GM12865 (cell line): ENCODE measurements at regions not wholly inside any gene's neighbourhood (a gene's known extent, or its start where the extent isn't known, plus 50 kb on each side); places are given as distances from the start of the nearest gene placed in this dataset.

ENCODE experiments used
- DNase-seq: peaks from one replicate; pipeline ENCODE4 v3.0.0; 2010; ENCODE audit warnings: low read depth
- H3K4me3 ChIP-seq: 2 replicates; pipeline ENCODE4 v1.5.1; 2011; ENCODE audit warnings: mild to moderate bottlenecking, low read depth, low read length, control low read depth
- TF ChIP-seq, protein P1 (sequence below): IDR thresholded peaks from 2 replicates; pipeline ENCODE4 v1.5.1; 2011; ENCODE audit warnings: low read length, control low read depth, low read depth, inconsistent platforms; ENCODE audit not compliant: insufficient read depth; ENCODE audit errors: missing control alignments

DNA sequence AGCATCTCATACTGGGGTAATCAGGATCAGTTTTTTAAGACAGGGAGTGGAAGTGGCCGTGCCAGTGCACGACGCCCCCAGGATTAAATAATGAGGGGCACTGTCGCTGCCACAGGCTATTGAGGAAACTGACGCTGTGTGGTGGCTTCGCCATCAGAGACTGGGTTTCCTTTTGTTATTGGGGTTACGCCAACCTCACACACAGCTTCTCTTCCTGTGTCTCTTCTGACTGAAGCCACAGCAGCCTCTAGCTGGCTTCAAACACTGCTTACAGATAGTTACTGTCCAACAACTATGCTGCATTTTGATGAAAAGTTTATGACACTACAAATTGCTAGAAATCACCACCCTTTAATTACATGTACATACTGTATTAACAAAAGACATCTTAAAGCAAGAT is 521.9 kb upstream of the SALL3 start:
- no peak for DNase-seq
- TF ChIP-seq, protein P1, sequence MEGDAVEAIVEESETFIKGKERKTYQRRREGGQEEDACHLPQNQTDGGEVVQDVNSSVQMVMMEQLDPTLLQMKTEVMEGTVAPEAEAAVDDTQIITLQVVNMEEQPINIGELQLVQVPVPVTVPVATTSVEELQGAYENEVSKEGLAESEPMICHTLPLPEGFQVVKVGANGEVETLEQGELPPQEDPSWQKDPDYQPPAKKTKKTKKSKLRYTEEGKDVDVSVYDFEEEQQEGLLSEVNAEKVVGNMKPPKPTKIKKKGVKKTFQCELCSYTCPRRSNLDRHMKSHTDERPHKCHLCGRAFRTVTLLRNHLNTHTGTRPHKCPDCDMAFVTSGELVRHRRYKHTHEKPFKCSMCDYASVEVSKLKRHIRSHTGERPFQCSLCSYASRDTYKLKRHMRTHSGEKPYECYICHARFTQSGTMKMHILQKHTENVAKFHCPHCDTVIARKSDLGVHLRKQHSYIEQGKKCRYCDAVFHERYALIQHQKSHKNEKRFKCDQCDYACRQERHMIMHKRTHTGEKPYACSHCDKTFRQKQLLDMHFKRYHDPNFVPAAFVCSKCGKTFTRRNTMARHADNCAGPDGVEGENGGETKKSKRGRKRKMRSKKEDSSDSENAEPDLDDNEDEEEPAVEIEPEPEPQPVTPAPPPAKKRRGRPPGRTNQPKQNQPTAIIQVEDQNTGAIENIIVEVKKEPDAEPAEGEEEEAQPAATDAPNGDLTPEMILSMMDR = no peak
- no peak overlapping the region for H3K4me3 ChIP-seq

DNA sequence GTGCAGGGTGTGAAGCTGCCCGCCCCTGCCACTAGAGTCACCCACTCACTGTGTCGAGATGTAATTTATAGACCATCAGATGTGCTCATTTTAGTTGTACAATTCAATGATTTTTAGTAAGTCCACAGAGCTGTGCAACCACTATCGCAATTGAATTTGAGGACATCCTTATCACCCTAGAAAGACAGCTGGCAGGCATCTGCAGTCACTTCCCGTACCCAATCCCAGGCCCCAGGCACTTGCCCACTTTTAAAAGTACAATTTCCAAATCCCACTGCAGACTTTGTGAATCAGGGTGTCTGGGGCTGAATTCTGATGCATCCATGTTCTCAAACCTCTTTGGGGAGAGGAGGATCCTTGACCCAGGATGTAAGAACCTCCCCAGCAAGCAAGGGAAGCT is 521.3 kb upstream of the SALL3 start:
- H3K4me3 ChIP-seq = no peak overlapping the region
- TF ChIP-seq, protein P1 = no peak
- DNase-seq = no peak

DNA sequence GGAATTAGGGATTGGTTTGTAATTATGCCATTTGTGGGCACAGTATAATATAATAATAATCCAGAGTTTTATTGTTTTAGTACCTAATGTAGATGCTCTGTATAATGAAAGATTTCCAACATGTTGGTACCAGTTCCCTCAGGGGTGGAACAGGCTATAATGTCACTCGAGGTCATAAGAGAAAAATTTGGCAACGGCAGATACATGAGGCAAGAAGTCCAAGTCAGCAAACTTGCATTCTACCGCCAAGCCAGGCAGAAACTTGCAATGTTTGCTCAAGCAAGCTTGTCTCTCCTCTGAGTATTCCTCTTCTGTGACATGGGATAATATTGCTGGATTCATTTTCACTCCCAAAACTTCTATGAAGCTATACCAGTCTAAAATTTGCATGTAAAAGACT is 520.0 kb upstream of the SALL3 start:
- DNase-seq = no peak
- H3K4me3 ChIP-seq = no peak overlapping the region
- TF ChIP-seq, protein P1 = no peak

DNA sequence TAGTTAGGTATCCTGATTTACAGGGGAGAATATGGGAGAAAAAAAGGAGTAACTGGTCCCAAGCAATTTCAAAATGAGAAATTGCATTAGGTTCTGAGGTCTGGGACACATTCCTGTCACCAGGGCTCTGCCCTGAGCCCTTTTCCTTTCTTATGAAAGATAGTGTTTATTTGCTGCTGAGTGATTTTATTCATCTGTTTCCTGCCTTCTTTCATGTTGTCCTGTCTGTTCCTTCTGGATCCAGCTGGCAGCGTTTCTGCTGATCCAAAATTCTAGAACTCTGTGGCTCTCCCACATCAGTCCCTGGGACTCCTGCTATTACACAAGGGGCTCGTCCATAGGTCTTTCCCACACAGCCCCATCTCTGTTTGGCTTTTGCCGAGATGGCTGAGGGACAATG is 519.1 kb upstream of the SALL3 start:
- H3K4me3 ChIP-seq = no peak overlapping the region
- TF ChIP-seq, protein P1 = no peak
- DNase-seq = no peak

DNA sequence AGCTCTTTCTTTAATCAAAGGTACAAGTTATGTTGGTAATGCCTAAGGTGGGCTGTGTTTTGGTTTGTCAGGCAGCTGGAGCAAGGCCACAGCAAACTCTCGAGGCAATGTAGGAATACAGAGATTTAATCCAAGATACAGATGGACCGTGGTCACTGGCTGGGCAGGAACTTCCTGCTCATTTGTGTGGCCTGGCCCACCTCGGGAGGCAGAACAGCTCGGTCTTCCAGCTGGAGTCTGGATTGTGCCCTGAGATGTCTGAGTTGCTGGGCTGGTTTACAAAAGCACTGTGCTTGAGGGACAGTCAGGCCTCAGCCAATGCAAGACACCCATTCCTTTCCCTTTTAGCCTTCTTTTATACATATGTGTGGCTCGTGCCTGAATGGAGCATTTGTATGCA is 506.1 kb upstream of the SALL3 start:
- DNase-seq = no peak
- TF ChIP-seq, protein P1 = no peak
- H3K4me3 ChIP-seq = no peak overlapping the region

DNA sequence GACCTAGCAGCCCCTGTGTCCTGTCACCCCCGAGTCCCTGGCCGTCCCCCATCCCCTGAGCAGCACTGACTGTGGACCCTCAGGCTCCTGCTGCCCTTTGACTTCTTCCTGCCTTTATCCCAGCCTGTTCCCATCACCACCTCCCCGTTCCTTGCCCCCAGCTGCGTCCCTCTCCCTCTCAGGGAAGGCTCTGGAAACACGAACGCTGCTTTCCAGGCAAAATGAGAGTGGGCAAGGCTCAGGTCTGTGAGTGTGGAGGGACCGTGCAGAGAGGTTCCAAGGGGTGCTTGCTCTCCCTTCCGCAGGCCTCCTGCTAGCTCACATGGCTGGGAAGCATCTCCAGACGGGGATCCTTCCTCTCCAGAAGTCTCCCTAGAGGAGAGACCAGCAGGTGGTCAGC is 501.8 kb upstream of the SALL3 start:
- TF ChIP-seq, protein P1 = no peak
- no peak for DNase-seq
- no peak overlapping the region for H3K4me3 ChIP-seq

DNA sequence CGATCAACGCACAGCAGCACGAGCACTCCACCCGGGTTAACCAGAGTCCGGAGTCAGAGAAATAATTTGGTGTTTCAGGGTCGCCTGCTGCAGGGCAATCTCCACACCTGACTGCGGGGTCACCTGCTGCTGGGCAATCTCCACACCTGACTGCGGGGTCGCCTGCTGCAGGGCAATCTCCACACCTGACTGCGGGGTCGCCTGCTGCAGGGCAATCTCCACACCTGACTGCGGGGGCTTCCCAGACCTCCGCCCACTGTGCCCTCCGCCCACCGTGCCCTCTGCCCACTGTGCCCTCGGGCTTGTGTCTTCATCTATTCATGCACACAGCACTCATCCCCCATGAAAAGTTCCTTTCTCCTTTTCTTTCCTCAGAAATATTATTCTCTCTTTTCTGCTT is 500.2 kb upstream of the SALL3 start:
- TF ChIP-seq, protein P1 = no peak
- DNase-seq = no peak
- H3K4me3 ChIP-seq = no peak overlapping the region
